ENCODE measurements at regions not wholly inside any gene's neighbourhood (a gene's known extent, or its start where the extent isn't known, plus 50 kb on each side); places are given as distances from the start of the nearest gene placed in this dataset.

DNA sequence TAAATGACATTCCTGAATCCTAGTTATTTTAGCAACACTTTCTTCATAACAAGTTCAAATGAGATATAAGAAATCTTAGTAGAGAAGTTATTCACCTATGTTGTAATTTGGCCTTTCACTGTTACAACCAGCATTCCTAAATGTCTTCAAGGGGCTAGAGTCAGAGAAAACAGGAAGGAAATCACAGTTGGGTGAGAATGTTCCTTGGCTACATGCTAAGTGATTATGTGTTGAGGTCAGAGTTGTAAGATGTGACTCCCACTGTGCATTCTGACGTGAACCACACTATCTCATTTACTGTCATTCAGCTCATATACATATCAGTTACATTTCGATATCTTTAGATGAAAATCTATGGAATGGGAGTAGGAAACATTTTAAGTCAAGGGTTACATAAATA is 51.0 kb upstream of the MLIP start:
- no peak for DNase-seq
